Hematopoietic multipotent progenitor cell (in vitro differentiated cells): ENCODE measurements at regions not wholly inside any gene's neighbourhood (a gene's known extent, or its start where the extent isn't known, plus 50 kb on each side); places are given as distances from the start of the nearest gene placed in this dataset.

Experiments used
- DNase-seq, 3 donors: peaks; one replicate each; pipeline ENCODE4 v3.0.0-alpha.2; 2011 to 2015; ENCODE audit warnings: low read depth in 2 of 3, low spot score in 2 of 3

GRCh38 chr22:22996511-22997261 is 73.6 kb upstream of the GNAZ start:
- no peak for DNase-seq

- DNase-seq = no peak
These were observed 72.9 kb upstream of the GNAZ start for GRCh38 chr22:22997262-22997898.

GRCh38 chr22:22997988-22998387 is 72.3 kb upstream of the GNAZ start:
- DNase-seq = no peak

GRCh38 chr22:22999523-22999922 is 70.8 kb upstream of the GNAZ start:
- DNase-seq = no peak

DNA sequence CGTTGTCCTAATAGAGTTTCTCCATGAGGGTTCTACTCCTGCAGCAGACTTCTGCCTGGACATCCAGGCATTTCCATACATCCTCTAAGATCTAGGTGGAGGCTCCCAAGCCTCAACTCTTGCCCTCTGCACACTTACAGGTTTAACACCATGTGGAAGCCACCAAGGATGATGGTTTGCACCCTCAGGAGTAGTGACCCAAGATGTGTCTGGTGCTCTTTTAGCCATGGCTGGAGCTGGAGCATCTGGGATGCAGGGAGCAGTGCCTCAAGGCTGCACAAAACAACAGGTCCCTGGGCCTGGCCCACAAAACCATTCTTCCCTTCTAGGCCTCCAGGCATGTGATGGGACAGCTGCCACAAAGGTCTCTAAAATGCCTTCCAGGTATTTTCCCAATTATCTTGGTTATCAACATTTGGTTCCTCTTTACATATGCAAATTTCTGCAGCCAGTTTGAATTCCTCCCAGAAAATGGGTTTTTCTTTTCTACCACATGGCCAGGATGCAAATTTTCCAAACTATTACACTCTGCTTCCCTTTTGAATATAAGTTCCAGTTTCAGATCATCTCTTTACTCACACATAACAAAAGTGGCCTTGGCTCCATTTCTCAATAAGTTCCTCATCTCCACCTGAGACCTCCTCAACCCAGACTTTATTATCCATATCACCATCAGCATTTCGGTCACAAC is 69.5 kb upstream of the GNAZ start:
- DNase-seq = no peak

DNA sequence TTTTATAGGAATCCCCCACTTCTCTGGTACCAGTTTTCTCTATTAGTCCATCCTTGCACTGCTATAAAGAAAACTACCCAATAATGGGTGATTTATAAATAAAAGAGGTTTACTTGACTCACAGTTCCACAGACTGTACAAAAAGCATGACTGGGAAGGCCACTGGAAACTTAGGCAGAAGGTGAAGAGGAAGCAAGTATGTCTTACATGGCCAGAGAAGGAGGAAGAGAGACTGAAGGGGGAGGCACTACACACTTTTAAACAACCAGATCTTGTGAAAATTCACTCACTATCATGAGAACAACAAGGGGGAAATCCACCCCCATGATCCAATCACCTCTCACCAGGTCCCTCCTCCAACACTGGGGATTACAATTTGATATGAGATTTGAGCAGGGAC is 68.9 kb upstream of the GNAZ start:
- no peak for DNase-seq

DNA sequence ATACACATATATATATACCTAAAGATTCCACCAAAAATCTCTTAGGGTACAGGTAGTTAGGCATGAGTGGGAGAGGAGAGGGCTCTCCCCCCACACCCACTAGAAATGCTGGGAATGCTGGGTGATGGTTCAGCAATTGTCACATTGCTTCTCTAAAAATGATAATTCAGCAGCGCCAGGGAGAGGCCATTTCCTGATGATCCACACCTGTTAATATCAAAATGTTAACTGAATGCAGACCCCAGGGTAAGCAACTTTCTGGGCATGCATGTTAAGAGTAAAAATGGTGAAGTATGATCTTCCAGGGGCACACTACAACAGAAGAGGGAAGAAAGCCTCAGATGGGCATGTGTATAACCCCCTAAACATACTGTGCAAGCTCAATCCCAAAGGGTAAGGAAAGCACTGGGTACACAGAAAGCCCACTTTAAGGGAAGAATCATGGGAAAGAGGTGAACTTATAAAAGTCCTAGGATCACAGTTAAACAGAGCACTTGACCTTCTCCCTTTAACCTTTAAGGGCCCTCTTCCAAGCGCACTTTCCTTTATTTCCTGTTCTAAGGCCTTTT is 67.6 kb upstream of the GNAZ start:
- DNase-seq = no peak

- no peak for DNase-seq
These were observed 62.5 kb upstream of the GNAZ start for GRCh38 chr22:23007823-23008222.

DNA sequence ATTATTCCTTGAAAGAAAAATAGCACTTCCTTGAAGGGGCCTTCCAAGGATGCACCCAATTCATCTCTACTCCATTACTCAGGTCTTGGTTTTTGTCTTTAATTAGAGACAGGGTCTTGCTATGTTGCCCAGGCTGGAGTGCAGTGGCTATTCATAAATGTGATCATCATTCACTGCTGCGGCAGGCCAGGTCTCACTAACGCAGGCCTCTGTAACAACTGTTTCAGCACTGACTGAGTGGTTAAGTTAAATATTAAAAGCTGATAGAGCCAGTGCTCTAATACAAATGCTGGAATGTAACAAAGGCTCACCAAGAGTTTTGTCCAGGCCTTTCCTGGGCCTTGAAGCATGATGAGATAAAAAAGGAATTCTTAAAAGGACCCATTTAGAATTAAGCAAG is 61.4 kb upstream of the GNAZ start:
- DNase-seq = no peak
